CD4-positive, alpha-beta memory T cell (primary cell): ENCODE measurements at regions not wholly inside any gene's neighbourhood (a gene's known extent, or its start where the extent isn't known, plus 50 kb on each side); places are given as distances from the start of the nearest gene placed in this dataset.

Experiments used
- CTCF ChIA-PET: fragments of 350-600 bp; sonication (Branson Sonifier 250); formaldehyde crosslinking; loops from one replicate; lab custom pipeline; 2021; ENCODE audit warnings: inconsistent platforms; ENCODE audit not compliant: partially characterized antibody; lab: Charles Lee
- POLR2A ChIA-PET: fragments of 350-600 bp; sonication (Branson Sonifier 250); formaldehyde crosslinking; loops from one replicate; lab custom pipeline; 2021; ENCODE audit not compliant: partially characterized antibody; lab: Charles Lee
- DNase-seq, 5 donors: peaks; one replicate each; pipeline versions ENCODE4 v3.0.0 to v3.0.0-alpha.2; 2020 to 2022; ENCODE audit warnings: mixed read lengths in 1 of 5
- H3K27ac ChIP-seq: one replicate; pipeline ENCODE4 v1.7.0; 2013; ENCODE audit warnings: low read depth, low read length
- H3K27me3 ChIP-seq: 2 replicates; pipeline ENCODE4 v1.7.0; 2013; ENCODE audit warnings: mild to moderate bottlenecking, low read length, moderate library complexity; ENCODE audit not compliant: insufficient read depth
- H3K36me3 ChIP-seq: 2 replicates; pipeline ENCODE4 v1.7.0; 2013; ENCODE audit warnings: mild to moderate bottlenecking, low read length, moderate library complexity; ENCODE audit not compliant: insufficient read depth
- H3K4me1 ChIP-seq: 2 replicates; pipeline ENCODE4 v1.7.0; 2013; ENCODE audit warnings: mild to moderate bottlenecking, low read length, moderate library complexity; ENCODE audit not compliant: insufficient read depth
- H3K4me3 ChIP-seq, 2 donors: one replicate each; pipeline ENCODE4 v1.7.0; 2013; ENCODE audit warnings: low read length in 2 of 2, mild to moderate bottlenecking in 1 of 2
- H3K9me3 ChIP-seq, 2 donors: one replicate each; pipeline ENCODE4 v1.7.0; 2013; ENCODE audit warnings: low read length in 2 of 2, control low read depth in 1 of 2; ENCODE audit not compliant: control insufficient read depth in 1 of 2
- H3K27ac Mint-ChIP-seq, 7 donors: one replicate each; pipeline ENCODE4 v1.8.0; 2020 to 2021; ENCODE audit warnings: mixed read lengths in 7 of 7, mild to moderate bottlenecking in 6 of 7, inconsistent platforms in 3 of 7, moderate library complexity in 3 of 7
- H3K27me3 Mint-ChIP-seq, 2 donors: one replicate each; pipeline ENCODE4 v1.8.0; 2020 to 2021; ENCODE audit warnings: mixed read lengths in 2 of 2
- H3K36me3 Mint-ChIP-seq, 2 donors: one replicate each; pipeline ENCODE4 v1.8.0; 2020 to 2021; ENCODE audit warnings: mixed read lengths in 2 of 2, inconsistent platforms in 1 of 2, mild to moderate bottlenecking in 1 of 2
- H3K4me1 Mint-ChIP-seq, 4 donors: one replicate each; pipeline ENCODE4 v1.8.0; 2020 to 2021; ENCODE audit warnings: mixed read lengths in 4 of 4, mild to moderate bottlenecking in 1 of 4
- H3K4me3 Mint-ChIP-seq, 8 donors: one replicate each; pipeline ENCODE4 v1.8.0; 2020 to 2021; ENCODE audit warnings: mixed read lengths in 8 of 8, mild to moderate bottlenecking in 7 of 8, moderate library complexity in 6 of 8, inconsistent platforms in 3 of 8
- H3K9me3 Mint-ChIP-seq, 8 donors: one replicate each; pipeline ENCODE4 v1.8.0; 2020 to 2021; ENCODE audit warnings: mixed read lengths in 8 of 8, mild to moderate bottlenecking in 5 of 8, inconsistent platforms in 3 of 8, moderate library complexity in 1 of 8
- intact Hi-C: fragments of 100-400 bp; cut with micrococcal nuclease; formaldehyde crosslinking; loops from one replicate; pipeline ENCODE4 v1.15.1; 2023

DNA sequence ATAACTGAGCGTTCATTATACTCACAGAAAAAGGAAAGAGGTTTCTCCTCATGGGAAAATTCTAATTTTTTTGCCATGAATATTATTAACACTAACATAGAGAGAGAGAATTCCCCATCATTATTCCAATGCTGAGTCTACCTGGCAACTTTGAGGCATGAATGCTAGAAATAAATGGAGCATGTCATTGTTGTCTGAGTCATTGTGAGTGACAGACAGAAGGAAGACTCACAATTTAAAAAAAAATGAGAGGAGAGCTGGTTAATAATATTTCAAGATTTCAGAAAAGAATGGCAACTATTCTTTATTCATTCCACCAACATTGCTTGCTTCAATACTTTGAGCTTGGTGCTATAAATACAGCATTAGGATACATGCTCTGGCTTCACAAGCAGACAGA, 170.4 kb upstream of the HS3ST1 start:
- intact Hi-C loops = no loop called here
- DNase-seq = no peak
- Histone ChIP-seq H3K4me1 (no peaks in the 10 kb centered on the region), H3K4me3 (no peak overlapping the region), H3K27me3 (no peaks in the 10 kb centered on the region), H3K9me3 (no peaks in the 10 kb centered on the region), H3K36me3 (no peaks in the 10 kb centered on the region), H3K27ac (no peak overlapping the region)
- H3K4me3 Mint-ChIP-seq = no peak overlapping the region
- no peaks in the 10 kb centered on the region for H3K27me3 Mint-ChIP-seq
- no peaks in the 10 kb centered on the region for H3K9me3 Mint-ChIP-seq
- H3K27ac Mint-ChIP-seq = no peak overlapping the region
- H3K4me1 Mint-ChIP-seq = peaks cover 0 to 6% (median 1%) of the 10 kb centered on the region in 4 donors
- H3K36me3 Mint-ChIP-seq = no peaks in the 10 kb centered on the region
- ChIA-PET POLR2A (no interaction called here), CTCF (no interaction called here)

DNA sequence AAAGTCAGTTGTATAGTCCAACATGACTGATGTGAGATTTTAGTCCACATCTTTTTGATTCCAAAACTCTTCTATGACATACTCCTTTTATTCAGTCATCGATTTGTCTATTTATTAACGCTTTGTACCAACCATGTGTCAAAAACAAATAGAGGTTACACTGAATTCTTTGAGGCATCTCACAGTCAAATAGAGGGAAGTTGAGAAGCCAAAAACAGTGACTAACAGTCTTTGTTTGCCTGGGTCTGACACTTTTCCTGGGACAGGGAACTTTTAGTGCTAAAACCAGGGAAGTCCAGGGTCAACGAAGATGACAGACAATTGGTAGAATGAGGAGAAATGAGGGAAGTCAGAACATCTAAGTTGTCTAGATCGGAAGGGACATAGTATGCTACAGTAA, 169.9 kb upstream of the HS3ST1 start:
- no peak for DNase-seq
- H3K4me1 ChIP-seq = no peaks in the 10 kb centered on the region
- no peak overlapping the region for H3K4me3 ChIP-seq
- no peaks in the 10 kb centered on the region for H3K36me3 ChIP-seq
- no peaks in the 10 kb centered on the region for H3K27me3 ChIP-seq
- H3K27ac Mint-ChIP-seq = no peak overlapping the region
- ChIA-PET CTCF (no interaction called here), POLR2A (no interaction called here)
- intact Hi-C loops = no loop called here
- peaks cover 0 to 6% (median 1%) of the 10 kb centered on the region in 4 donors for H3K4me1 Mint-ChIP-seq
- no peaks in the 10 kb centered on the region for H3K36me3 Mint-ChIP-seq
- no peaks in the 10 kb centered on the region for H3K9me3 ChIP-seq
- H3K27ac ChIP-seq = no peak overlapping the region
- no peak overlapping the region for H3K4me3 Mint-ChIP-seq
- no peaks in the 10 kb centered on the region for H3K27me3 Mint-ChIP-seq
- H3K9me3 Mint-ChIP-seq = no peaks in the 10 kb centered on the region

GRCh38 chr4:11597506-11597905, 168.8 kb upstream of the HS3ST1 start:
- Histone ChIP-seq H3K4me3 (no peak overlapping the region), H3K36me3 (no peaks in the 10 kb centered on the region), H3K27me3 (no peaks in the 10 kb centered on the region), H3K4me1 (no peaks in the 10 kb centered on the region), H3K27ac (no peak overlapping the region), H3K9me3 (no peaks in the 10 kb centered on the region)
- H3K4me3 Mint-ChIP-seq = no peak overlapping the region
- no peaks in the 10 kb centered on the region for H3K27me3 Mint-ChIP-seq
- peaks cover 0 to 6% (median 1%) of the 10 kb centered on the region in 4 donors for H3K4me1 Mint-ChIP-seq
- H3K36me3 Mint-ChIP-seq = no peaks in the 10 kb centered on the region
- intact Hi-C loops = no loop called here
- no peaks in the 10 kb centered on the region for H3K9me3 Mint-ChIP-seq
- H3K27ac Mint-ChIP-seq = no peak overlapping the region
- ChIA-PET POLR2A (no interaction called here), CTCF (no interaction called here)
- no peak for DNase-seq

GRCh38 chr4:11596989-11597388, 168.3 kb upstream of the HS3ST1 start:
- Histone ChIP-seq H3K27ac (no peak overlapping the region), H3K36me3 (no peaks in the 10 kb centered on the region), H3K4me1 (no peaks in the 10 kb centered on the region), H3K9me3 (no peaks in the 10 kb centered on the region), H3K27me3 (no peaks in the 10 kb centered on the region), H3K4me3 (no peak overlapping the region)
- H3K27me3 Mint-ChIP-seq = no peaks in the 10 kb centered on the region
- H3K36me3 Mint-ChIP-seq = no peaks in the 10 kb centered on the region
- intact Hi-C loops = no loop called here
- H3K9me3 Mint-ChIP-seq = no peaks in the 10 kb centered on the region
- no peak for DNase-seq
- ChIA-PET POLR2A (no interaction called here), CTCF (no interaction called here)
- H3K4me1 Mint-ChIP-seq = peaks cover 0 to 6% (median 1%) of the 10 kb centered on the region in 4 donors
- H3K27ac Mint-ChIP-seq = no peak overlapping the region
- H3K4me3 Mint-ChIP-seq = no peak overlapping the region

GRCh38 chr4:11593576-11594116, 165.0 kb upstream of the HS3ST1 start:
- intact Hi-C loops = no loop called here
- CTCF ChIA-PET = no interaction called here

DNA sequence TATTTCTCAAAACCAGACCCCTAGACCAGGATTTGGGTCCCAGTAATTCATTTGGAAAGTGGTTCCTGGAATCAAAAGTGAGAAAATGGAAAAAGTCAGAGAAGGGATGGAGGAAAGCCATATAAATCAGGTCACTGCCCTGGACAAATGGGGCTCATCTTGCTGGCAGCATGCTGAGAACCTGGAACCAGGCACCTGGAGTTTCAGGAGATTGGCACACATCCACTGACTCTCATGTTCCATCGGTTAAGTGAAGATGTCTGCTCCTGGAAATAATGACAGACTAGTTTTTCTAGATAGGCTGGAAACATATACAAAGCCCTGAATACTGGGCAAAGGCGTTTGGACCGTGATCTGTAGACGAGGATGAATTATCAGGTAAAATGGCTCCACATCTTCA, 163.6 kb upstream of the HS3ST1 start:
- CTCF ChIA-PET = interaction anchor here (0.8 kb wide), 1 partner anchor 20 kb away, joined by 3 read pairs; no protein-coding TSS in a partner anchor
- no peak overlapping the region for H3K4me3 ChIP-seq
- Mint-ChIP-seq H3K4me3 (no peak overlapping the region), H3K36me3 (no peaks in the 10 kb centered on the region), H3K4me1 (peaks cover 0 to 3% (median 0%) of the 10 kb centered on the region in 4 donors), H3K9me3 (peaks cover 0 to 2% (median 0%) of the 10 kb centered on the region in 8 donors), H3K27me3 (peaks cover 0 to 2% of the 10 kb centered on the region in 2 donors), H3K27ac (no peak overlapping the region)
- no peaks in the 10 kb centered on the region for H3K9me3 ChIP-seq
- no peaks in the 10 kb centered on the region for H3K4me1 ChIP-seq
- H3K27ac ChIP-seq = no peak overlapping the region
- intact Hi-C loops = no loop called here
- DNase-seq = no peak
- no peaks in the 10 kb centered on the region for H3K27me3 ChIP-seq
- POLR2A ChIA-PET = no interaction called here
- H3K36me3 ChIP-seq = no peaks in the 10 kb centered on the region

More at GRCh38 chr4:11593576-11594116, 165.0 kb upstream of the HS3ST1 start:
- Histone ChIP-seq H3K4me1 (no peaks in the 10 kb centered on the region), H3K27me3 (no peaks in the 10 kb centered on the region), H3K36me3 (no peaks in the 10 kb centered on the region), H3K27ac (no peak overlapping the region), H3K4me3 (no peak overlapping the region), H3K9me3 (no peaks in the 10 kb centered on the region)
- H3K27ac Mint-ChIP-seq = no peak overlapping the region
- no peak for DNase-seq
- H3K4me3 Mint-ChIP-seq = no peak overlapping the region
- no peaks in the 10 kb centered on the region for H3K36me3 Mint-ChIP-seq
- no peaks in the 10 kb centered on the region for H3K27me3 Mint-ChIP-seq
- peaks cover 0 to 6% (median 1%) of the 10 kb centered on the region in 4 donors for H3K4me1 Mint-ChIP-seq
- POLR2A ChIA-PET = no interaction called here
- H3K9me3 Mint-ChIP-seq = peaks cover 0 to 2% (median 0%) of the 10 kb centered on the region in 8 donors

DNA sequence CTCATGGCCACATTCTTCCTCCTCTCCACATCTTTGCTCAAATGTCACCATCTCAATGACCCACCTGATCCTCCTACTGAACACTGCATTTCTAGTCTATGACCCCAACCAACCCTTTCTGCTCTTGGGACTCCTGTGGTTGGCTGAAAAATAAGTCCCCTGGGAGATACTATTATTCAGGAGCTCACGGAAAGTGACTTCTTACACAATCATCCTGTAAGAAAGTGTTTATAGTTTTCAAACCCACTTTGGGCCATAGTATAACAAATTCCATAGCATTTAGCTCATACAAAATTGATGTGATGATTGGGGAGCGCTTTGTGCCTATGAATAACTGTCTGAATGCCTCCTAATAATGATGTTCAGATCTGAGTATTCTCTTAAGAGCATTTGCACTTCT, 161.4 kb upstream of the HS3ST1 start:
- Histone ChIP-seq H3K27me3 (no peaks in the 10 kb centered on the region), H3K9me3 (no peaks in the 10 kb centered on the region), H3K4me1 (no peaks in the 10 kb centered on the region), H3K36me3 (no peaks in the 10 kb centered on the region), H3K27ac (no peak overlapping the region), H3K4me3 (no peak overlapping the region)
- DNase-seq = no peak
- no peak overlapping the region for H3K27ac Mint-ChIP-seq
- POLR2A ChIA-PET = no interaction called here
- H3K4me1 Mint-ChIP-seq = peaks cover 0 to 3% (median 0%) of the 10 kb centered on the region in 4 donors
- H3K9me3 Mint-ChIP-seq = peaks cover 0 to 2% (median 0%) of the 10 kb centered on the region in 8 donors
- H3K4me3 Mint-ChIP-seq = no peak overlapping the region
- H3K27me3 Mint-ChIP-seq = peaks cover under 1 to 2% of the 10 kb centered on the region in 2 donors
- intact Hi-C loops = no loop called here
- H3K36me3 Mint-ChIP-seq = no peaks in the 10 kb centered on the region
- CTCF ChIA-PET = no interaction called here
